Right lobe of liver (tissue), 4 donors: ENCODE measurements at regions not wholly inside any gene's neighbourhood (a gene's known extent, or its start where the extent isn't known, plus 50 kb on each side); places are given as distances from the start of the nearest gene placed in this dataset.

Experiments
- POLR2A ChIP-seq: fragments of 450-650 bp; IDR thresholded peaks from one replicate; pipeline ENCODE4 v1.6.1; 2017; ENCODE audit warnings: antibody characterized with exemption, mild to moderate bottlenecking
- TF ChIP-seq, protein P1 (sequence below), 4 donors: fragments of 200-600 bp in 3 of 4; fragments of 450-650 bp in 1 of 4; IDR thresholded peaks; one replicate each; pipeline versions ENCODE4 v1.5.1 to v1.8.0; 2016 to 2022; ENCODE audit warnings: antibody characterized with exemption in 4 of 4, mild to moderate bottlenecking in 2 of 4
- donor health status: DM: no; HTN: no; CAD: no.
- donor health status: DM: no; HTN: no; CAD: no.
- donor health status: DM: no; HTN: yes; CAD: no.

DNA sequence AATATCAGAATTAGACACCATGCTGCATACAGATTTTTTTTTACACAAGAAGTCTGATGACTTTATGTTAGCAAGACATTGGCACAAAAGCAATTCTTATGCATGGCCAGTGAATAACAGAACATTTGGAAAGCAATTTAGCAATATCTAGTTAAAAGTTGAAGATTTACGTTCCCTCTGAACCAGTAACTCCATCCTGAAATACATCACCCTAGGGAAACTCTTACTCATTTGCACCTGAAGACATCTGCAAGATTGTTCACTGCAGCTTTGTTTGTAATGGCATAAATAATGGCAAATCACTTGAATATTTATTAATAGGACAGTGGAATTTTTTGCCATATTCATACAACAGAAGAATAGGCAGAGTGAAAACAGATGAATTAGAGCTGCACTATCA is 670.0 kb upstream of the NOVA1 start:
- no peak for TF ChIP-seq POLR2A
- TF ChIP-seq, protein P1, sequence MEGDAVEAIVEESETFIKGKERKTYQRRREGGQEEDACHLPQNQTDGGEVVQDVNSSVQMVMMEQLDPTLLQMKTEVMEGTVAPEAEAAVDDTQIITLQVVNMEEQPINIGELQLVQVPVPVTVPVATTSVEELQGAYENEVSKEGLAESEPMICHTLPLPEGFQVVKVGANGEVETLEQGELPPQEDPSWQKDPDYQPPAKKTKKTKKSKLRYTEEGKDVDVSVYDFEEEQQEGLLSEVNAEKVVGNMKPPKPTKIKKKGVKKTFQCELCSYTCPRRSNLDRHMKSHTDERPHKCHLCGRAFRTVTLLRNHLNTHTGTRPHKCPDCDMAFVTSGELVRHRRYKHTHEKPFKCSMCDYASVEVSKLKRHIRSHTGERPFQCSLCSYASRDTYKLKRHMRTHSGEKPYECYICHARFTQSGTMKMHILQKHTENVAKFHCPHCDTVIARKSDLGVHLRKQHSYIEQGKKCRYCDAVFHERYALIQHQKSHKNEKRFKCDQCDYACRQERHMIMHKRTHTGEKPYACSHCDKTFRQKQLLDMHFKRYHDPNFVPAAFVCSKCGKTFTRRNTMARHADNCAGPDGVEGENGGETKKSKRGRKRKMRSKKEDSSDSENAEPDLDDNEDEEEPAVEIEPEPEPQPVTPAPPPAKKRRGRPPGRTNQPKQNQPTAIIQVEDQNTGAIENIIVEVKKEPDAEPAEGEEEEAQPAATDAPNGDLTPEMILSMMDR (IDR thresholded peaks at IDR 0.05) = no peak
